ENCODE measurements at regions not wholly inside any gene's neighbourhood (a gene's known extent, or its start where the extent isn't known, plus 50 kb on each side); places are given as distances from the start of the nearest gene placed in this dataset.

- DNase-seq, result no peak
These were observed 827.8 kb downstream of the TLE4 start for GRCh38 chr9:80399606-80400005.

- DNase-seq, result no peak
These were observed 816.1 kb downstream of the TLE4 start for GRCh38 chr9:80387828-80388227.

GRCh38 chr9:80385246-80385645, 813.5 kb downstream of the TLE4 start:
- no peak for DNase-seq

- DNase-seq, result no peak
These were observed 811.6 kb downstream of the TLE4 start for GRCh38 chr9:80383331-80383730.

GRCh38 chr9:80382211-80382891, 810.6 kb downstream of the TLE4 start:
- DNase-seq, result no peak

- no peak for DNase-seq
These were observed 808.5 kb downstream of the TLE4 start for GRCh38 chr9:80380301-80380700.

- no peak for DNase-seq
These were observed 807.0 kb downstream of the TLE4 start for GRCh38 chr9:80378669-80379293.

- DNase-seq, result no peak
These were observed 804.4 kb downstream of the TLE4 start for GRCh38 chr9:80376180-80376579.

GRCh38 chr9:80375477-80375876, 803.7 kb downstream of the TLE4 start:
- no peak for DNase-seq

- DNase-seq, result no peak
These were observed 797.9 kb downstream of the TLE4 start for GRCh38 chr9:80369641-80370040.

GRCh38 chr9:80366626-80367025, 794.9 kb downstream of the TLE4 start:
- no peak for DNase-seq

- DNase-seq, result no peak
These were observed 788.4 kb downstream of the TLE4 start for GRCh38 chr9:80359941-80360881.

- no peak for DNase-seq
These were observed 787.5 kb downstream of the TLE4 start for GRCh38 chr9:80359291-80359690.

GRCh38 chr9:80352967-80353366, 781.2 kb downstream of the TLE4 start:
- DNase-seq, result no peak

GRCh38 chr9:80351612-80352011, 779.8 kb downstream of the TLE4 start:
- no peak for DNase-seq

GRCh38 chr9:80326105-80326504, 754.3 kb downstream of the TLE4 start:
- no peak for DNase-seq

GRCh38 chr9:80320916-80321315, 749.2 kb downstream of the TLE4 start:
- no peak for DNase-seq

- no peak for DNase-seq
These were observed 748.7 kb downstream of the TLE4 start for GRCh38 chr9:80320480-80320879.

- DNase-seq, result no peak
These were observed 733.4 kb downstream of the TLE4 start for GRCh38 chr9:80305136-80305535.

- no peak for DNase-seq
These were observed 723.2 kb downstream of the TLE4 start for GRCh38 chr9:80294955-80295354.

- DNase-seq, result no peak
These were observed 722.6 kb downstream of the TLE4 start for GRCh38 chr9:80294318-80294717.

GRCh38 chr9:80292231-80292630, 720.5 kb downstream of the TLE4 start:
- DNase-seq, result no peak

- no peak for DNase-seq
These were observed 713.6 kb downstream of the TLE4 start for GRCh38 chr9:80285326-80285725.

GRCh38 chr9:80282766-80283165, 711.0 kb downstream of the TLE4 start:
- DNase-seq, result no peak

Measured in activated CD4-positive, alpha-beta T cell treated with anti-CD3 and anti-CD28 coated beads, Interleukin-2, amount 50 U/mL, for 4 hours (primary cell).